NK-92 treated with Interleukin-12 subunit alpha and Interleukin-12 subunit beta, amount 100 ng/mL, for 24 hours (cell line): ENCODE measurements at regions not wholly inside any gene's neighbourhood (a gene's known extent, or its start where the extent isn't known, plus 50 kb on each side); places are given as distances from the start of the nearest gene placed in this dataset.

Experiments
- DNase-seq: peaks from one replicate; lab custom pipeline; 2025; lab: John Stamatoyannopoulos, UW

DNA sequence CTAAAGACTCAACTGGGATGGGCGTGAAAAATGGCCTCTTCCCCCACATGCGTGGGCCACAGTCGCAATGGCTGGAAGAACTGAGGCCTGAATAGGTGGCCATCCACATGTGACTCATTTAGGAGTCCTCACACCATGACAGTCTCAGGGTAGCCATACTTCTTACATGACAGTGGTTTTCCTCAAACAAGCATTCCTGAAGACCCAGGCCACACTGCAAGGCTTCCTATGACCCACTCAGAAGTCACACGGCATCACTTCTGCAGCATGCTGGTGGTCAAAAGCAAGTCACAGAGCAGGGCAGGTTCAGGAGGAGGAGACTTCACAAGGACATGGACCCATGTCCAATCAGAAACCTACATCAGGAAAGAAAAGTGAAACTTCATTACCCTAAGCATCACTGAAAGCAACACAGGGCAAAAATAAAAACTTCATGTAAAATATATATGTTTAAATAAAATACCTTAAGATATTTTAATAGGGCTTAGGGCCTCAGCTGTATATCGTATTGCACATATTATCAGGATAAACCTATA is 257.1 kb downstream of the OPA1 start:
- DNase-seq: no peak

DNA sequence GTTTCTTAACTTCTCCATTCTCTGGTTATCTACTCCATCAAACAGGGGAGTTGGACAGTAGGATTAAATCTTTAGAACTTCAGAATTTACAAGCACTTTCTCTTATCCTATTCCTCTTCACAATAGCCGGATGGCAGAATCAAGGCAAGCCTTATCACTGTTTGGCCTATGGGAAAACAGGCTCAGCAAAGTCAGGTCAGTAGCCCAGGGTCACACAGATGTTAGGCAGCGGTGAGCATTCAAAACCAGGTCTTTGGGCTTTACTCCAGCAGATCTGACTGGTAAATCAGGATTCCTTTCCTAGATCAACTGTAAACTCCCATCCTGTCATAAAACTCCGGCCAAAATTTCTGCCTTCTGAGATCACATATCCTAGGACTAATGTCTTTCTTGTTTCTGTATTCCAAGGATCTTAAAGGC is 258.4 kb downstream of the OPA1 start:
- no peak for DNase-seq

DNA sequence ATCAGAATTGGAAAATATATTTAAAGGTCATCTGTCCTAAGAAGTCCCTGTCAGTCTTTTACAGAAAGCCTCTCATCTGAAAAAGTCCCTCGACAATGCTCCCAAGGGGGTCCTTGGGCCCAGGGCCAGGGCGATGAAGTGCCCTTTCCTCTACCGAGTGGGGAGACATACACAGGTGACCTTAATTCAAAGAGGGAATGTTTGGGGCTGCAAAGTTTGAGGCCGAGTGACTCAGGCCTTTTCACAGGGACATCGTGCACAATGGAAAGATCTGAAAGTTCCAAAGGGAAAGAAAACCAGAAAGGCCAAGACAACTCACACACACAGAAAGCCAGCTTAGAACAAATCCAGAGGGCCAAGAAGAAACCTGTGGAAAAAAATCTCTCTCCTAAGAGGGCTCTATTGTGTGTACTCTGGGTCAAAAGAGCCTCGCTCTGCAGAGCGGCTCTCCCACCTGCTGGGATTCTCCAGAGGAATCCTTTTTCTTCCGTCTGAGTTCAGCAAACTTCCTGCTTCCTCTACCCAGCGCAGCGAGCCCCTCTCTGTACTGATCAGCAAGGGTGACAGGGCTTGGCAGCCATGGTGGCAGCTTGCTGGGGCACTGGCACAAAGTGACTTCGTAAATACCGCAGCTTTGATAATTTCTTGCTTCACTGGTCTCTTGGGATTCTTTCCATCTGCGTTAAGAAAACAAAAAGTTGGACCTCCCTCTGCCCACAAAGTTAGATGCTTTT is 259.1 kb downstream of the OPA1 start:
- DNase-seq: no peak

DNA sequence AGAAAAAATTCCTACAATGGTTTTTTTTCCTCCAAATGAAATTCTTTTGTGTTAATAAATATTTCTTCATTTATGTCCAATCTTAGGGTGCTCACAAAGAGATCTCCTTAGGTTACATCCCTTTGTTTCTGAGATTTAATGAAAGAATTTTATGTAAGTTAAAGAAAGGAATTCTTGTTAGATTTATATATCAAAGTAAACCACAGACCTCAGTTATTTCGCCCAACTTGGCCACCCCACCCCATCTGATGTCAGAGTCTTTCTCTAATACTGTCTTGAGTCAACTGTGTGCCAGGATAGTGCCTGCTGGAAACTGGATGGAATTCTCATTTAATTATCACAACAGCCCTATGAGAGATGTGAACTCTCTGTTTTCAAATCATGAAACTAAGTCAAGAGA is 259.9 kb downstream of the OPA1 start:
- no peak for DNase-seq

DNA sequence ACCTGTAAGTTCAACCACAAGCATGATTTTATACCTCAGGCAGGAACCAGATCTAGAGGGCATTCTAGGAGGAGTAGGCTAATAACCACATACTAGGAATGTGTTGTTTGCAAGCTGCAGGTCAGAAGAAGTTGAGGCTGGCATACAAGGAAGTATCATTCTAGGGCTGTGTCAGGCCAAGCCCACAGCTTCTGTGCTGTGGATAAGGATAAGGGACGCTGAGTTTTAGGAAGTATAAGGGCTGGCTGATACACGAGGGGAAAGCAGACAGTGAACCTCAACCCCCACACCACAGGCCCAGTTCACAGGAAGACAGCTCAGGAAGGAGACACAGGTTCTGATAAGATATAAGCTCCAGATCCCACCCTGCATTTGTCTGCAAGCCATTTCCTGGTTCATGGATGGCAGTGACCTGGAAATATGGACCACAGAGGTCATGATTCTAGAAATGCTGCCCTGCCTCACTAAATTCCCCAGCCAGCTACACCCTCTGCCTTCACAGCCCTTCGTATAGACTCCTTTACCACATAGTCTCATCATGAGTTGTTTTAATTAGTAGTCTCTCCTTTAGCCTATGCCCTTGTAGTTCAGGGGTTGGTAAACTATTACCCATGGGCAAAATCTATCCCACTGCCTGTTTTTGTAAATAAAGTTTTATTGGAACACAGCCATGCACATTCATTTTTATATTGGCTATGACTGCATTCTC is 260.7 kb downstream of the OPA1 start:
- DNase-seq: no peak

DNA sequence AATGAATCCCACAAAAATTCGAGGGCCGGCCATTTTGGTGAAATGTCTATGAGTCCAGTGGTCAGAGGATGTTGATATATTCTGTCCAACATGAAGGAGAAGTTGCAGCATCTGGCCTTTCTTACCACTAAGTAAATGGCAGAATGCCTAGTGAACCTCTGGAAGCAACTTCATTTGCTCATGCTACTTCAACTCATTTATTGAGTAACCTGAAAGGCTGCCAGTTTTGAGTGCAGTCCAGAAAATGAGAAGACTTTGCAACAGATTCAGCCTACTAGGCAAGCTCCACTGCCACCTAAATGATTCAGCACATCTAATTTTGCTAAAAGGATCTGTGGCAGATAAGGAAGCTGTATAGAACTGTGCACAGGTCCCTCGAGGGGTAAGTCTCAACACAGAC is 265.0 kb downstream of the OPA1 start:
- no peak for DNase-seq

DNA sequence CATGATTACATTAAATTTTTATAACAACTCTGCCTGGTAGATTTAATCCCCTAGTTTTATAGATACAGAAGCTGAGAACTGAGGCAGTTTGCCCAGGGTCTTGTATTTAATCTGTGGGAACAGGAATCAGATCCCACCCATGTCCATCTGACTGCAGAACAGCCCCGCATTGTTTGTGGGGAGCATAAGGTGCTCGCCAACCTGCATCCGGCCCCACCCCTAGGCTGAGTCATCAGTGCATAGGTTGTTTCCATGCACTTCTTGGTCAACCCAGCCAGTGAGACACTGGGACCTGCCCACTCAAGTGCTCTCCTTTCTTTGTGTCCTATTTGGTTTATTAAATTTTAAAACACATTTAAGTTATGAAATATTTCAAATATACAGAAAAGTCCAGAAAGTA is 266.2 kb downstream of the OPA1 start:
- no peak for DNase-seq

DNA sequence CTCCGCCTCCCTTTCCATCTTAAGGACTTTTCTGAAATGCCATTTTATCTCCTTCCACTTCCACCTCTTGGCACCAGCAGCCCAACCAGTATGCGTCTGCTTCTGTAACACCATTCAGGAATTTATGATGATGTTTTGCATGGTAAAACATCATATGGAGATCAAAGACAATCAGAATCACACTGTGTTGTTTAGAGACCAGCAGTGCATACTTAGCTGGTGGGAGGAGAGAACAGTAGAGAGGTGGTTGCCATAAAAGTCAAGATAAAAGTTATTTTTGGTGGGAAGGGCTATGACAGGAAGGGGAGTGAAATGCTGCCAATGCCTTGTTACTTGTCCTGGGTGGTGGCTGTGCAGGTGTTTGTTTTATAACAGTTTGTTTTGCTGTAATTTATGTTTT is 268.0 kb downstream of the OPA1 start:
- DNase-seq: no peak

DNA sequence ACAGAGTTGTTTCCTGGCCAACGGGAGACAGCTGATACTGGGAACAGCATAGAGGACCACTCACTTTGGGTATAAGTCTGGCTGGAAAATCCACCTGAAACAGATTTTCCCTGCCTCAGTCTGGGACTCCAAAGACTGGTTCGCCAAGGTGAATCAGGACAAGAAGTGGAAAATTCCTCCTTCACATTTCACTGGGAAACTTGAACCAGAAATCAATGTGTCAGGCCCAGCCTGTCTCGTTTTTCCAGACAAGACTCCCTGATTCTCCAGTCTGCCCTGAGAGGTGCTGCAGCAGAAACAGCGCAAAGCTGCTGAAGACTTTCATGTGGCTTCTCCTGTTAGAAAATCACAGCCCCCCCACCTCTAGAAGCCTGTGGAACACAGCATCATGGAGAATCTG is 269.8 kb downstream of the OPA1 start:
- DNase-seq: no peak

DNA sequence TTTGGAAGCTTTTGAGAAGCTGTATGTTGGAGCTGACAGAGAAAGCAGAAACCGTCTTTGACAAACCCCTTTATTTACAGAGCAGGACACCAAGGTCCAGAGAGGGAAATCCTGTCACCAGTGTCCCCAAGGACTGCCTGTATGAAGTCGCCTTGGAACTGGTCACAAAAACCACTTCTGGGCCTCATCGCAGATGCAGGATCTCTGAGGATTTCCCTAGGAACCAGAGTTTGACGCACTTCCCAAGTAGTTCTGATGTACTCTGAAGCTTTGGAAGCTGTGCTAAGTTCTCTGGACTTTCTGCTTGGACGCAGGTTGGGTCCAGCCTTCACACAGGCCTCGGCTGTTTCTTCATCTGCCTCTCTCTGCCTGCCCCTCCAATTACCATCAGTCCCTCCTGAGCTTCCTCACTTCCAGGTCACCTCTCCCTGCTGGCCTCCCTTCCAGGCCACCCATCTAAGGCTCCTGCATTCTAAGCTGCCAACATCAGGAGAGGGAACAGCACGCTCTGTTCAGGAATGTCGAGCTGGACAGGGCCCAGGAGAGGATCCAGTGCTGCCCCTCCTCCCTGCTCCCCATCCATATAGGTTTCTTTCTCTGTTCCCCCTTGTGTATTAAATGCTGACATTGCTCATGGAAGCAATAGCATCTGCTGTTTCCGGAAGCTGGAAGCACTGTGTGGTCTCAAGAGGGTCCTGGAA is 270.8 kb downstream of the OPA1 start:
- DNase-seq: no peak

DNA sequence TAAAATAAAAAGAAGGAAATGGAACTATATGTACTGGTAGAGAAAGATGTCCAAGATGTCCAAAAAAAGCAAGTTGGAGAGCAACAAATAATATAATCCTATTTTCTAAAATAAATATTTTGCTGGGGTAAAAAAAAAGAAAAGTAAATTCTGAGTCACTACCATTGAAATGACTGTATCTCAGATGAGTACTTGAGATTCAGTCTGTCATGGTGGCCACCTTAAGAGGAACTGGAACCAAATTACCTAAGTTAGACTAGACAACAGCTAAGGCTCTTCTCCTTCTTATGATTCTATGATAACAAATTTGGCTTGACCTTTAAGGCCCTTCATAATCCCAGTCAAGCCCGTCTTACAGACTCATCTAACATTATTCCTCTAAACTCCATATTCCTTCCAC is 270.6 kb upstream of the HES1 start:
- DNase-seq: no peak

DNA sequence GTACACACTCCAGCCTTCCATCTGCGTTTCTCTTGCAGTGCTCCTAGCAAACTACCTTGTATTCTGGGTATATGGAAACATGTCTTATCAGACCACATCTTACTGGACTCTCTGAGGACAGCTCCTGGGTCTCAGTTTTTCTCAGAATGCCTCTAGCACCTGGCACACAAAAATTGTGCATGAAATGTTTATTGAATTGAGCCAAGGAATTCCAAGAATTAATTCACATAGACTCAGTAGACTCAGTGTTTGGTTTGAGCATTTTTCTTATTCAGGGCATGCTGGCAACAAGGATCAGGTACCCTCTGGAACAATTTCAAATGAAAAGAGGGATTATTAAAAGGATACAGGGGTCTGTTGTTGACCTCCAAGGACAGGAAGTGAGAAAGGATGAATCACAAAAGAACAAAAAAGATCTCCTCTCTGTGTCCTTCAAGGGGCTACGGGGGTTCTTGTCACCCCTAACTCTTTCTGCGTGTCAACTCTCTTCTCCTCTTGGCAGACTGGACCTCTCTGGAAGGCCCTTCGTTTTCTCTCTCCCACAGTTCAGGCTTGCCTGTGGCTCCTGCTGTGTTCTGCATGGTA is 270.0 kb upstream of the HES1 start:
- no peak for DNase-seq

DNA sequence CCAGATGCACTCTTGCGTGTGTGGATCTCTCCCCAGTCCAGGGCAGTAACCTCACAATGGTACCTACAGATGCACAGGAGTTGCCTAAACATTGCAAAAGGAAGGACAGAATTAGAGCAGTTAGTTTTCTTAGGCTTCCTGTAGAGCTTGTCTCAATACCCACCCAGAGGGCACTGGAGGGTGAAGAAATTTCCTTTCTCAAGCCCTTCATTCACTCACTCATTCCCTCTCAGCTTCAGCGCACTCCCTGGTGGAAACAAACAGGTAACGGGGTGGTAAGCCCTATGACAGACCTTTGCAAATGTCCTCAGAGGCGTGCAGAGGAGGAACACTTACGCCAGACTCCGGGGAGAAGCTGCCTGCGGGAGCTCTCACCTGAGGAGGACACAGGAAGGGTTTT is 267.4 kb upstream of the HES1 start:
- no peak for DNase-seq

DNA sequence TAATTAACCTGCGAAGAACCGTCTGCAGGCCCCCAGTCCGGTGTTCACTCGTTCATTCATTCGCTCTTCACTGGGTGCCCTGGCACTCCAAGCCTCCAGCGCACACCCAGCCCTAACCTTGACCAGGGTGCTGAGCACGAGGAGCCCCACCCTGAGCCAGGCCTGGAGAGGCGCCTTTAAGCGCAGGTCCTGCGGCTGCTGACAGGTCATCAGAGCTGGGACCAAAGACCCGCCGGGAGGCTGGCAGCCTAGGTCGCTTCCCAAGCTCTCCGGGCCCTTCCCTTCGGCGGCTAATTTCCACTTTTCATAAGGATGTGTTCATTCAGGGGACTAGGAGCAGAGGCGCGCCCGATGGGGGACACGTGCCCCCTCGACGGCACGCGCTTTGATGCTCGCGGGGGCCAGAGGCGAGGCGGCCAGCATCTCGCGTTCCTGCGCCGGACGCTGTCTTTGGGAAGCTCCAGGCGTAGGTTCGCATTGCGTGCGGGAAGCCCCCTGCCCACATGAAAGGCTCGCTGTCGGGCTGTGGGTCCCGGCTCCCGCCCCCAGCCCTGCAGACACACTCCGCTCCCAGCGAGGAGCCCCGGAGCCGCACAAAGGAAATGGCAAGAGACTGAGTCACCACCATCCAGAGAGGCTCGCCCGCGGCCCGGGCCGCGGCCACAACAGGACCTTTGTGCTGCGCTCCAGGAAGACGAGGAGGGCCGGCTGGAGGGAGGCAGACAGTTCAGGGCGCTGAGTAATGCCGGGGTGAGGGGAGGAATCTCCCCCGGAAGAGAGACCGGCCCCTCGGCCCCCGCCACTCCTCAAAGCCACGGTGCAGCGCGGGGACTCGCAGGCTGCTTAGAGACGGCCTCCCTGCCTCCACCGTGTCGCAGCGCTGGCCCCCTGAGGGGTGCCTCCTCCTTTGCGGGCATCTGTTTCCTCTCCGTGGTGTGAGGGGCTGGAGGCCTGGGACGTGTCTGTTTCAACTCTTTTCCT is 266.4 kb upstream of the HES1 start:
- no peak for DNase-seq

DNA sequence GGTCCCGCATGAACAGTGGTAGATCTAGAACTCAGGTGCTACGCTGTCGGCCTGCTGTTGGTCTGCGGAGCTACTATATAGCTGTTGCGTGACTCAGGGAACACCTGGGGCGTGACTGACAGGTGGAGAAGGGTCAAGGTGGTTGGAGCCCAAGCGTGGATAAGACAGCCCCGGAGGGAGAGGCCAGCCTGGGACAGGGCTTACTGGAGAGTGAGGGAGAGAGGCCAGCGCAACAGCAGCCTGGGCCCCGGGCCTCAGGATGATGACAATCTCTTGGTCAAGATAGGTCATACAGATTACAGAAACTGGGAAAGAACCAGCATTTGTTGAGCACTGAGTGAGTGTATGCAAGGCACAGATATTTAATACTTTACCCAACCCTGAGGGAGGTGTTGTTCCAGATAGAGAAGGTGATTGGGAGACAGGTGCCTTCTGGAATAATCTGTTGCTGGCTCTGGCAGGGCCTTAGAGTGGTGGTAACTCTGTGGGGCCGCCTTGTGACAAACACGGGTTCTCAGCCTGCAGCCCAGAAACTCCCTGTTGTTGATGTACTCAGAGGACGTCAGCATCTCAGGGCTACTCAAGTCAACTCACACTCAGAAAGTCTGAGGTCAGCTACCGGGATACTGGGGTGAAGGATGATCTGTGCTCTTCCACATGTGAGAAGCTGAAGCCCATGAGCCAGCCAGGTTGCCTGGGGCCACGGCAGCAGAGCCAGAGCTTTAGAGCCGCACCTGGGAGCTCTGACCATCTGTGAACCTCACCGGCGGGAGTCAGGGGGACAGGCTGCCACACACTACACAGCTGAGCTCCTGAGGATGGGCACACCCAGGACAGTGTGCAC is 265.4 kb upstream of the HES1 start:
- DNase-seq: no peak

DNA sequence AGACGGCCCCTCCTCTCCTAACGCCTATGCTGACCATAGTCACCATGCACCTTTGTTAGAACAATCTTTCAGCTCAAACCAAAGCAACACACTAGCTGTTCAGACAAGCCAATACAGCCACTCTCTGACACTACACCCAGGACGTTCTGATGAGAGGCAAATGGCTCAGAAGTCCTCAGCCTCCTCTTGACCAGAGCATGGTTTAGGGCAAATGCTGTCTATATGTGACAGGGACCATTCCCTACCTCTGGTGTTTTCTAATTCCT is 264.8 kb upstream of the HES1 start:
- DNase-seq: no peak

DNA sequence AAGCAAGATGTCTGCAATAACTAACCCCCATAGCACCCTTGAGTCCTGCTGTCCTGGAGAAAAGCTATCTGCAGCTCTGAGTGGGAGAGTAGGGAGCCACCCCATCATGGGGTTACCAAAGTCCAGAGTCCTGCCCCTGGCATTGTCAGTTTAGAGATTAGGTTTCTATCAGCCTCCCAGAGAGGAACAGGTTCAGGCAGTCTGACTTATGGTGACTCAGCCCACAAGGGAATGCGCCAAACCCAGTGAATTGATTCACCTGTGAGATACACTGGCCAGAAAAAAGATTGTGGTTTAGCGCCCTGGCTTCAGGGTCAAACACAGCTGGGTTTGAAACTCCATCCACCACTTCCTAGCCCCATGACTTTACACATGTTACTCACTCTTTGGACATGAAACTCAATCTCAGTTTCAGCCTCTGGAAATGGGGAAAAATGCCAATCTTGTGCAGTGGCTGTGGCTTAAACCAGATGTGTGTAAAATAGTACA is 263.6 kb upstream of the HES1 start:
- peak; percentile 50 for DNase-seq

DNA sequence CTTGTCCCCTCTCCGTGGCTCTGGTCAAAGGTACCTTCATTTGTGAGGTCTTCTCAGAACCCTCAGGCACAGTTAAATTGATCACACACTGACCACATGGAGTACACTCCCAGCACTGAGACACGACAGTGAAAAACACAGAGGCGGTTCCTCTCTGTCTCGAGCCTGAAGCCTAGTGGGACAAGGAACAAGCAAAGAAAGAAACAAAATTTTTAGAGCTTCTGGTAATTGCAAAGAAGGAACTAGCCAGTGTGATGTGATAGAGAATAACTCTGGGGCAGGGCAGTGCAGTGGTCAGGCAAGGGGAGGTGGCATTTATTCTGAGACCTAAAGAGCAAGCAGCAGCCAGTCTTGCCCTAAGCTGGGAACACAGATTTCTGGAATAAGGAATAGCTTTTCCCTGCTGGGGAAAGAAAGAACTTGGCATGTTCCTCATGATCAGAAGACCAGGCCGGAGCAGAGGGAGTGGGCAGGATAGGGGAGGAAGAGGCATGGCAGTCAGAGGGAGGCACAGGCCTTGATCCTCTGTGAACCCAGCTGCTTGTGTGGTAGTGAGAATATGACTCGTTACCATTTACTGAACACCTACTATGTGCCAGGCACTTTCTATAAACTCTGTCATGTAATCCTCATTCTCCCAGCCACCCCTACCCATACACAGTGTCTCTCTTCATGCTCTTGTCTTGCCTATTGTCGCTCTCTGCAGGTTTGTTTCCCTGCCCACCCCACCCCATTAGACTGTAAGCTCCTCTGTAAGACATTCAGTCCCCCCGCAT is 262.3 kb upstream of the HES1 start:
- DNase-seq: no peak

DNA sequence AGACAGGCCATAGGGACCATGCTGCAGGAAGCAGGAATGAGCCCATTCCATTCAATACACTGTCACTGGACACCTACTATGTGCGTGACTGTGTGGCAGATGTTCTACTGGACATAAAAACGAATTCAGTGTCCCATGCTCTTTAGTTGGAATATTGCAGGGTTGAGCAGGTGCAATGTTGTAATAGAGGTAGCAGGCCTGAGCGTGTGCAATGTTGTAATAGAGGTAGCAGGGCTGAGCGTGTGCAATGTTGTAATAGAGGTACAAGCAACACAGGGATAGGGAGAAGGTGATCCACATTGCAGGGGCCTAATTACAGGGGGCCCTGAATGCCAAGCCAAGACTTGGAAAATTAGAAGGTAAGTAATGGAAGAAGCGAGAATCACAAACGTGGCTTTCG is 261.4 kb upstream of the HES1 start:
- no peak for DNase-seq
